NAMALWA (cell line): ENCODE measurements at regions not wholly inside any gene's neighbourhood (a gene's known extent, or its start where the extent isn't known, plus 50 kb on each side); places are given as distances from the start of the nearest gene placed in this dataset.

ENCODE experiments used
- DNase-seq: peaks from one replicate; pipeline ENCODE4 v3.0.0-alpha.2; 2015; ENCODE audit warnings: low spot score

DNA sequence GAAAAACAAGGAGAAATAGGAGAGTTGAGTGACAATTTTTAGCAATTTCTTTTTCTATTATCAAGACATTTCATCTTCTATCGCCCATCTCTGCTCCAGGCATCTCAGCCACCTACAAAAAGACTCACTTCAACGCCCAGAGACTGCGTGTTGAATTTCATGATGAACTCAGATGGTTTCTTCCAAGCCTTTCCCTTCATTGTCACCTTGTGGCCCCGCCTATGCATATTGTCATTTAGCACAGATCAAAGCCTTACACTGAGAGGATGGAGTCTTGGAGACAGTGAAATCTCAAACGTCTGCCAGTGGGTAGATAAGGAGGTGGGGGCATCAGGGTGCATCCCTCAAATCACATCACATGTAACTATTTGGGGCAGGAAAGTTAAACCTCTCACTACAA lies 319.4 kb downstream of the SIPA1L2 start:
- no peak for DNase-seq

DNA sequence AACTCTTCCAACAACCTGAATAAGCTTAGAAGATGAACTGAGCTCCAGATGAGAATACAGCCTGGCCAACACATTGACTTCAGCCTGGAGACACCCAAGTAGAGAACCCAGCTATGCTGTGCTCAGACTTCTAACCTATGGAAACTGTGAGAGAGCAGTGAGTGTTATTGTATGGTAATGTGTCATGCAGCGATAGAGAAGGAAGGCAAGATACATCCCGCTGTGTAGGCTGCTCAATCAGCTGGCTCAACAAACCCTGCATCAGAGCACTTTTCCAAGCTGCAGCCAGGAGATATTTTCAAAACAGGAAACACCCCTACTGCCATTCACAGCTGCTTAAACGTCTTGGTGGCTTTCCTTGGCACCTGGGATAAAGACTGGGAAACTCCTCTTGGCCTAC lies 321.3 kb downstream of the SIPA1L2 start:
- no peak for DNase-seq

DNA sequence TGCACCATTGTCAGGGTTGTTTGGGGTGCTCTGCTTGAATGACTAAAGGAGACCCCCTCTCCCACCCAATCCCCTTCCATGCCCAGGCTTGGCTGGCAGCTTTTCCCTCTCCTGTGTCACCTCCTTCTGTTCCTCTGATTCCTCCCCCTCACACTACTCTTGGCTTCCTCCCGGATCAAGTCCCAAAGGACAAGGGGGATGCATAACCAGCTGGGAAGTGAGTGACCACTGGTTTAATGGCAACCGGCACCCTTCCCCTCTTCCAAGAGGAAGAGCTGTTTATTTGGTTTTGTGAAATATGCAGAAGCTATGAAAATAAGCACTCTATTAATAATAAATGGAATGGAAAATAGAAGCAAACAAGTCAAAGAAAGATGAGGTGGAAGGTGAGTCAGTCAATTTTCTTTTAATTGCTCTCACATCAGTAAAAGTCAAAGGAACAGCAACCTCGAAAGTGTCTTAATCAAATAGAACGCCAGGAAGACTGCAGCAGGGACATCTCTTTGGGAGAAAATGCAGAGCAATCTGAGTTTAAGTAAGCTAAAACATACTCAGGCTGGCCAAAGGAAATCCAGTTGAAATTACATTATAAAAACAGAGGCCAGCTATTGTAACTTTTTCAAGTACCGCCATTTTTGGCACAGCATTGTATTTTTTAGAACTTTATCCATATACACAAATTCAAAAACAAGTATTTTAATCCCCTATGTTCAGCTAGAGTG lies 322.5 kb downstream of the SIPA1L2 start:
- DNase-seq = no peak

DNA sequence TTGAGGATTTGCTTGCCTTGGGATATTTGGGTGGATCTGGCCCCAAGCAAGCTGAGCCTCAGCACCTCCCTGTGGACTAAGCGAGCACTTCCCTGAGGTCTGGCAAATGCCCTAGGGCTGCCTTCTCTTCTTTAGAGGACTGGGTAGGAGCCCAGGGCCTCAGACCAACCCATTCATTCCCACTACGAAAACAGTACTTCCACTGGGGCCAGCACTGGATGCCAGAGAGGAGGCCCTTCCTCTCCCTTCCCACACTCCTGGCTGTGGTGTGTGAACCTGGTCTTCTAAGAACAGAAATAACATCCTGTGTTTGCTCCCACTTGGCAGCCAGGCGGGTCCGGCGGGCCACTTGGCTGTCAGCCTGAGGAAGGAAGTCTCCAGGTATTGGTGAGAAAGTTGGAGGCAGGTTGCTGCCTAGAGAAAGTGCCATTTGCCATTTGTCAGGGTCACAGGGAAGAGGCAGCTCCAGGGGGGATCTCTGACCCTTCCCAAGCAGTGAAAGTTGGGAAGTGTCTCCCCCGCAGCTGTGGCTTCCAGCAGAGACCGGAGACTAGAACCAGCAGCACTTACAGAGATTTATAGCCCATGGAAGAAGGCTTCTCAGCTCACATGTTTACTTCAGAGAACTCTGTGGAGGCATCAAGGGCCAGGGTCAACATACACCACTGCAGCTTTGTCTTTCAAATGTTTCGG lies 323.5 kb downstream of the SIPA1L2 start:
- no peak for DNase-seq

DNA sequence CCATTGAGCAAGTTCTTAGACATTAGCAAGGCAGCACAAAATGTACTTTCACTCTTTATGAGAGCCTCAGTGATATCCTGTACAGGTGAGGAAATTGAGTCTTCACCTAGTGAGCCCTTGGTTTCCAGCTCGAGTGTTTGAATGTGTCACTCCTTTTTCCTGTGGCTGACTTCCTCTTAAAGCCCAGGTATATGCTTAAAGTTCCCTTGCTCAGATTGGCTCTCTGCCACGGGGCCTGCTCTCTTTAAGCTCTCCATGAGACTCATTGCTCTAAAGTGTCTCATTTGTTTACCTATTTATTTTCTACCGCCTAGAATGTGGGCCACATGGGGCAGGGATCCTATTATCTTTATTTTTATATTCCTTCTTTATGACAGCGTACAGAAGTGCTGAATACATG lies 324.9 kb downstream of the SIPA1L2 start:
- DNase-seq = no peak

DNA sequence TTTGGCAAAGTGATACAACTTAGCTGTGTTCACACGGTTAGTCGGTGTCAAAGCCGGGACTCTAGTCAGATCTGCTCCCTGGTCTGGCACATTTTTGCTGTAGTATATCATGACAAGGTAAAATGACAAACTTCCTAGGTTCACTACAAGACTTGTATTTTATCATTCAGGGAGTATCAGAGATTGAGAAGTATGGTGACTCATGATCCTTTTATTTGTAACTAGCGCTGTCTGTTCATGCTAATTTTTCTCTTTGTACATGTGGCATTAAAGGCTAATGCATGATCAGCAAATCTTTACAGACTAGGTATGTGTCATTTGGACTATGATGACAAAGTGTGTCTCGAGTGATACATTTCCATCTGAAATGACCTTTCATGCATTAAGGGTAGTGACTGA lies 326.7 kb downstream of the SIPA1L2 start:
- no peak for DNase-seq

DNA sequence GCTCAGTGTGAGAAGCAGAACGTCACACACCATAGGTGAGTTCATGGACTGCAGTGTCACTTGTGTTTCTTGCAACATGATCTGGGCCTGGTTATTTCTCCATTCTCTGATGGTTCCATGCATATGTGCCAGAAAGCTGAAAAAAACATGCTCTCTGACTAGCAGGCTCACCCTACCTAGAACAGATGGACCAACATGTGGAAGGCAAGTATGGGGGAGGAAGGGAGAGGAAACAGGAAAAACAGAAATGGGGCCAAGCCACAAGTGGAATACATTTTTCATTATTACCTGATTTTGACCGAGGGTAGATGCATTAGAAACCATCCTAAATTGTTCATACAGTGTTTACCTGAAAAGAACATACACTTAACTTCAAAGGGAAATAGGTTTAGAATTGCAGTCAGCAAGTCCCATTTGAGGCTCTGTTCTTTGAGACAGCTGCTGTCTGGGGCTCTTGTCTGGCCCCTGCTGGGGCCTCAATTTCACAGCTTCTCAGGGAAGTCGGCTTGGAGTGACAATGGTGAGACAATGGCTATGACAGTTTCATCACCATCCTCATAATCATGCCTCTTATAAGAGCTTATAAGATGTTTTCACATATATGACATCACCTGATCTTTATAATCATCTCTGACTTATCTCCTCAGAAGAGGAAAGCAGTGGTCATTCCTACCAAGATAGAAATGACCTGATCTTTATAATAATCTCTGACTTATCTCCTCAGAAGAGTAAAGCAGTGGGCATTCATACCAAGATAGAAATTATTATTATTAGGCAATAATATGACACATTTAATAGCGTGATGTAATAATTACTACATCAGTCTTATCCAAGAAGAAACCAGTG lies 327.3 kb downstream of the SIPA1L2 start:
- DNase-seq = no peak

DNA sequence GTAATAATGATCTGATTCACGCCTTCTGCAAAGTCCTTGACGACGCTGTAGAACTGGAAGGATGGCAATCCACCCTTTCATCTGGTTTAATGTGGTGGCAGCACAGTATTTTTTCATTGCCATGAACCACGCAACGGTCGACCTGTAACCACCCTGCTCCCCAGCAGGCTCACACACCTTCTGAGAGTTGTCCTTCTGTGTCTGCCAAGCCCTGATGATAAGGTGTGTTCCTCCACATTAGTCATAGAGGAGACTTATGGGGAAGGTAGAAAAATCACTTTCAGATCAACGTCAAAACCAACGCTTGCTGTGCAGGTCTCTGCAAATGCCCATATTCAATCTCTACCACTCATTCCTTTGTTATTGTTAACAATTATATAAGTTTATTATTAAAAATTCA lies 328.7 kb downstream of the SIPA1L2 start:
- no peak for DNase-seq

DNA sequence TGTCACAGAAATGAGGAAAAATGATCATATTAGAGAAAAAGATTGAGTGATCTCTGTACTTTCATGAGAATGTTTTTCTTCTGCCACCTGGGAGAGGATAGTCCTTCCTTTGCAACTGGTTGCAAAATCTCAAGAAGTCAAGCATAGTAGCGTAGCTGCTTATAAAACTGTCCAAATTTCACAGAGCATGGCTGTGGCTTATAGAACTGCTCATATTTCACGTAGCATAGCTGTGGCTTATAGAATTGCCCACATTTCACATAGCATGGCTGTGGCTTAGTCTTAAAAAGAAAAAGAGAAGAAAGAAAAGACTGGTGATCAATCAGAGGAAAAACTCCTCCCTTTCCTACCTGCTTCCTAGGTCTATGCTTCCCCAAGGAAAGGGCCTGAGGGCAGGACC lies 329.5 kb downstream of the SIPA1L2 start:
- DNase-seq = no peak

DNA sequence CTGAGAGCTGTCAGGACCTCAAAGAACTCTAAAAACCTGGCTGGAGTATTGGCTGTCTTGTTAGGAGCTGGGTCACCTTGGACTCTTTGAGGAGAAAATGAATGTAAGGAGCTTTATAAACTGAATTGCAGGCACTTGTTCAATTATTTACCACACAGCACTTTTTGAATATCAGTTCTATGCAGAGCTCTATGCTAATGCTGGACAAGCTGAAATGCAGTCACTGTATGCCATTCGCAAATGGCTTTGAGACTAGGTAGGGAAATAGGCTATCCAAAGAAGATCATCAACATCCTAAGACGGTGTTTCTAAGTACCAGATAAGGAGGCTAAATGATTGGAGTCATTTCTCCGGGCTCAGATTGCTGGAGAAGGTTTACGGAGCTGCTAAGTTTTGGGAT lies 333.5 kb downstream of the SIPA1L2 start:
- no peak for DNase-seq

DNA sequence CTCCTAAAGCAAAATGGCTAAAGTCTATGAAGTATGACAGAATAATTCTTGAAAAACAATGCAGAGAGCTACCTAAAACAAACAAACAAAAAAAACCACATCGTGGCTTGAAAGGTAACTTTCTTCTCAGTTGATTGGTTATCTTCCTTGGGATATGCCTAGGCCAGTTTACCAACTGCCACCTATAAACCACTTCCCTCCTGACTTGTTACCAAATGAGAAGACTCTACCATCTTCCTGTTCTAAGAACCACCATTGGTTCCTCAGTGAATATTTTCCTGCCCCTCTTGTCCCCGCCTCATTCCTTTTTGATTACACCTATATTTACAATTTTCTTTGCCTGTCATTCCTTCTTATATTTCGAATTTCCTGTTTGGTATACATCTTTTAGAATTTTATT lies 336.6 kb downstream of the SIPA1L2 start:
- no peak for DNase-seq

DNA sequence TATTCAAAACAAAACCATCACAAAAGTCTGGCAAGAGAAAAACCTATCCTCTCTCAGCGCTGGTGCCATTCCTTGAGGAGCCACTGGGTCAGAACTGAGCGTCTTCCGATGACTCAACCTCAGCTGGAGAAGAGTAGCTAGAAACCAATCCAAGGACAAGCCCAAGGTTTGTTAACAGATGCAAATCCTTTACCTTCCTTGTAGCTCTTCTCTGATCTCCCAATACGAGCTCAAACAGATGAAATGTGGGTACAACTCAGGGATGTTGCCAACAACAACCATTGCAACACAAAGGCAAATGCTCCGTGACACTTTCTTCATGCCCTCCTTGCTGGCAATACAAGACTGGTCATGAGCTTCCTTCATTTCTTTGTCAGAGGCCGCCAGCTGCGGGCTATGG lies 337.1 kb downstream of the SIPA1L2 start:
- no peak for DNase-seq

DNA sequence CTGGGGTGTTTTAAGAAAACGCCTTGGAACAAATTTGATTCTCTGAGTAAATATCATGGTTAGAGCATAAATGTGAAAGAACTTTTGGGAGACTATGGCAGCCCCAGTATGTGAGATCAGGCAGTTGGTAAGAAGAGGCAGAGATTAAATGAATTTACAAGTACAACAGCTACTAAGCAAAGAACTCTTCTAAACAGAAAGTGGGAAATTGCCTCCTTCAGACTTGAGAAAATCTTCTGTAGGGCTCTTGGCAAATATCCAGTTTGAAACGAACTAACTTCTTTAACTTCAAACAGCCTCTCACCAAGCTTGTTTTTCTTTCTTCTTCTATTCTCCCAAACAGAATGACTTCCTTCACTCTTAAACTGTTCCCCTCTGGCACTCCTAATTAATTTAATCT lies 337.7 kb downstream of the SIPA1L2 start:
- DNase-seq = no peak

DNA sequence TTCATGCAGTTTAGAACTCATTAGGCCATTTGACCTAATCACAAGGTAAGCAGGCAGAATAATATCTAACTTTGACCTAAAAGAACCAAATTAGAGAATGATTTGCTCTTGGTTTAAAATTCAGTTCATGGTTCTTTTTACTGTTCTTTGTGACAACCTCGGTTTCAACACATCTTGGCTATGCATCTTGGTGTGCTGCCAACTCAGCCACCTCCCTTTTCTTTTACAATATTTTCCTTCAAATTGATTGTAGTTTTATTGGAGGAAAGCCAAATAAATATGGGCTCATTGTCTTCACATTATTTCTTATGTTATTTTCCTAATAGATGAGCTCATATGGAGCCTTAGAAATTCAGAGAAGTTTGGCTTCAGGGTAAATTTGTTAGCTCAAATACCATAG lies 338.3 kb downstream of the SIPA1L2 start:
- no peak for DNase-seq

DNA sequence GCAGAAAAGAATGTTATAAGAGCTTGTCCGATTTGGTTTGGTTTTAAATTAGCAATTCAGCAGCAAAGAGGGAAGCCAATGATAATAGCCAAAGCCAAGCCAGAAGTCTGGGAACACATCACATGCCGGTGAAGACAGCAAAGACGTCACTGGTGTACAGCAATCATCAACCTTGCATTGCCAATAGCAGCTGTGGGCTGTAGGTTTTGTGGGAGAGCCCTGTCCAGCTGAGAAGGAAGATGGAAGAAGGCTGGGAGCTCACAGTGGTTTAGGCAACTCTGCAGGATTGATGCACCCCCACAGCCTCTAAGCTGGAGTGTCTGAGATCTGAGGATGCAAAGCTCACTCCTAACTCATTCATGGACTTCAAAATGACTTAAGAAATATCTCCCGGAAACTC lies 338.7 kb downstream of the SIPA1L2 start:
- no peak for DNase-seq

DNA sequence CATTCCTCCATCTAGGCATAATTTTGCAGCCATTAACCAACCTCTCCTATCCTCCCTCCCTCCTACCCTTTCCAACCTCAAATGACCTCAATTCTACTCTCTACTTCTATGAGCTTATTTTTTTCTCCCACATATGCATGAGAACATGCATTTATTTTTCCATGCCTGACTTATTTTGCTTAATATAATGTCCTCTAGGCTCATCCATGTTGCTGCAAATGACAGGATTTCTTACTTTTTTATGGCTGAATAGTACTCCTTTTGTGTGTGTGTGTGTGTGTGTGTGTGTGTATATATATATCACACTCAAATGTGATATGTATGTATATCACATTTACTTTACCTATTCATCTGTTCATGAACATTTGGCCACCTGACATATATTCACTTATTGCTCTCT lies 339.4 kb downstream of the SIPA1L2 start:
- DNase-seq = no peak

DNA sequence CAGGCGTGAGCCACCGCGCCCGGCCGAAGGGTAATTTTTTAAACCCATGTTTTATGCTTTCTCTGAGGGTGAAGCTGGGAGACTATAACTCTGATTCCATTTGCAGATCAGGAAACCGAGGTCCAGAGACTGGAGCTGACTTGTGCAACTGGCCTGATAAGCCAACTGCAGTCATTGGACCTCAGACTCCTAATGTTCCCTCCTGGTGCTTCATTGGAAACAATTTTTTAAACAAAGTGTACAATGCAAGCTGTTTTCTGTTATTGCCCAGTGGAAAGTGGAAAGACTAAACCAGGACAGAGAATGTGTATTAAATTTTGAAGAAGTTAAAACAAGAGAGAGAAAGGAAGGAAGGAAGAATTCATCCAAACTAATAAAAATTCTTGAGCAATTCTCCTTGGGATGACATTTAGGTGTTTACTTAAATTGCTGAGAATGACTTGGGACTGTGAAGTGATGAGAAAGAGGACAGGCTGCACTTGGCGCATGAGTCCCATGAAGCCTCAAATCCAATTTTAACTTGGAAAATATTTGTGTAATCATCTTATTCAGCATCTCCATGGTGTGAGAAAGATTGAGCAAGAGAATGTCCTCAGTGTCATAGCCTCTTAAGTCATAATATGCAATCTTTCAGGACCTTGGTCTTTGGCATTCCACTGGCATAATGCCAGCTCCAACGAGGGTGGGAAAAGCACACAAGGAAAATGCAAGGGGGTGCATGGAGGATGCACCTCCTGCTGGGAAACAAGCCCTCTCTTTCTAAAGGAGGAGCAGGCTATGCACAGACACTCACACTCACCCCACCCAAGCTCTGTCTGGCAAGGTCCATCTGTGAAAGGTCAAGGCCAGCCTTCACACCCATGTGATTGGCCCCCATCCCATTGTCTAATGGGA lies 342.0 kb downstream of the SIPA1L2 start:
- DNase-seq = no peak

DNA sequence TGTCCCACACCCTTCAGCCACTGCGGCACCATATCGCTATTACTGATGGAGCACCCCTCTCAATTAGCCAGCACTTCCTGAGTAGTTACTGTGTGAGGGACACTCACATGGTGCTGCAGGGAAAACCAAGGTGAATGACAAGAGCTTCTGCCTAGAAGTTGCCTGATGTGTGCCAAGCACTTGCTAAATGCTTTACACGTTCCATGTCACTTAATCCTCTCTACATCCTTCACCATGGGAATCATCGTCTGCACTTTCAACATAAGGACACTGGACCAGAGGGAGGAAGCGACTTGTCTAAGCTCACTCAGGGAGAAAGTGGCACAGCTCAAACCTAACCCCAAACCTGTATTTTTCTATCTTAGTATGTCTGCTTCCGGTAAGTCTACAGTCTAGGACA lies 344.8 kb downstream of the SIPA1L2 start:
- DNase-seq = no peak

DNA sequence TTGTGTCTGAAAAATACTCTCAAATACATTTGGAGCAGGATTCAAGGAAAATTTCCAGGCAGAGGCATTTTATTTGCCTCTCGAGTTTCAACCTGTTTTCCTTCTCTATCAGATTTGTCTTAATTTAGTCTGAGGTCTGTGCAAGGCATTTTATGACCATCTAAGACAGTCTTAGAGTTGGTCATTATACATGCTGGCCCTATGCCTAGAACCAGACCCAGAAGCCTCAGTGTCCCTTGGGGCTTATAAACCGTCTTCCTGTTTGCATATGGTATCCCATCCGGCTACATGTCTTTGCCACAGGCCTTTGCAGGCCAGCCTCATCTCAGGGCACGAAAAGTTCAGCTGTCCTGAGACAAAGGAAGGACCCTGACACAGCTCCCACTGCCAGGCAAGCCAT lies 346.1 kb downstream of the SIPA1L2 start:
- DNase-seq = no peak

DNA sequence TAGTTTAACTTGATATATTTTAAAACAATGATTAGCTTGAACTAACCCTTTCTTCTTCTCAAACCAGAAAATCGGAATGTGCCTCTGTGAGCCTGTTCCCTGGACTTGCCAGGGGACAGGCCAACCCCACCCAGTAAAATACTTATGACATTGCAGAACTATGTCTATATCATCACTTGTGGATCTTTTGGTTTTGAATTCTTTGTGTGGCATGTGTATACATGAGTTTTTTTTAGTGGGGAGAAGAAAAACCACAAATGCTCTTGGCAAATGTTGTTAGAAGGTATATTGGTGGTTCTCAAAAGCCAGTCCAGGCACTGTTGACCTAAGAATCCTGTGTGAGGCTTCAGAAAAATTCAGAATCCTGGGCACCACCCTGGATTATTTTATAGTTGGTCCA lies 347.4 kb downstream of the SIPA1L2 start:
- no peak for DNase-seq

DNA sequence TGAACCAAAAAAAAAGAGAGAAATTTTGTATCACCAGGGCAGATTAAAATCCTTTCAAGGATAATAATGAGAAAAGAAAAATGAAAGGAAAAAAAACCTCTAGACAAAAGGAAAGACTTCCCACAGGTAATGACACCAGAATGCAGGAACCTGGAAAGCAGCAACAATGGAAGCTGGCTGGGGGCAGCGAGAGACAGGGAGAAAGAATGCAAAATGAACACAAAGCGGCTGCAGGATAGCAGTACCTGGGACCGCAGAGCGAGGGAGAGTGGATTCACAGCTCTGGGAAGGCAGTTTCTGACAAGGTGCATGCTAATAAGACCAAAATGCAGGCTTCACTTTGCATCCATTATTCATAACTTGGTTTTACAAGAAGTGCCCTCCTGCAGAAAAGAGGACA lies 349.0 kb downstream of the SIPA1L2 start:
- no peak for DNase-seq

DNA sequence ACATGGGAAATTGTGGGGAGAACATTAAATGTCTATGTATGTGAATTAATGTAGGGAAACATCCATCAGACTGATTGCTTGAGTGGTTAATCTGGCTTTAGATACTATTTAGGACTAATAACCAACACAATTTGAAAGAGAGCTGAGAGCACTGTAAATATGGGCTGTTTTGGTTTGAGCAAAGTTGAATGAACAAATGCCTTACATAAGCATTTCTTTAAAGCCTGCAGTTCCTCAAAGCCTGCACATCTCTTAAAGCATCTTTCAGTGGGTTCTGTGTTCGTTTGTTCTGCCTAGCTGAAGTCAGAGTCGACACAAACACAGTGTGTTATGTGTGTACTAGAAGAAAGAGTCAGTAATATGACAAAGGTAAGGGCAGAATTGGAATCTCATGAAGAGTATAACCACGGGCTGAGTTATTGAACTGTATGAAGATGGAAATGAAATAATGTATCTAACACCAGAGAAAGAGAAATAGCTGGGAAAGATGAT lies 350.0 kb downstream of the SIPA1L2 start:
- no peak for DNase-seq
